Activated CD4-positive, alpha-beta T cell treated with anti-CD3 and anti-CD28 coated beads, Interleukin-2, Interleukin-6, amounts not matched to agents 100 ng/mL and 50 ng/mL, durations not matched to agents 16 hours and 8 hours (primary cell): ENCODE measurements at regions not wholly inside any gene's neighbourhood (a gene's known extent, or its start where the extent isn't known, plus 50 kb on each side); places are given as distances from the start of the nearest gene placed in this dataset.

Source experiments
- DNase-seq: peaks from one replicate; pipeline ENCODE4 v3.0.0-alpha.2; 2020

DNA sequence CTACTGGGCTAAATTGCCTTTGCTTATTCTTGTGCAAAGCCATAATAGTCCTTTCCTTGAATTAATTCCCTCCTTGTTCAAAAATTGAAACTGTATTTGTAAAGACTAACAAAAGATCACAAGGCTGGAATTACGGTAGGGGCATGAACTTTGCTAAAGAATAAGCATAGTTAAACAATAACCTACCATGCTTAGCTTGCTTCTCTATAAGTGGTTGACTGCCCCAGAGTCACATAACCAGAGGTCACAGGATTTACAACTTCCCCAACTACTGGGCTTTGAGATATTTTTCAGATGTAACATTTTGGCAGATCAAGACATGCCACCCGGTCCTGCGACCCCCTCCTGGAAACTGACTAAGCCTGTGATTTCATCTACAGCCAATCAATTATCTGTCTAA lies 181.4 kb downstream of the GPAM start:
- no peak for DNase-seq

DNA sequence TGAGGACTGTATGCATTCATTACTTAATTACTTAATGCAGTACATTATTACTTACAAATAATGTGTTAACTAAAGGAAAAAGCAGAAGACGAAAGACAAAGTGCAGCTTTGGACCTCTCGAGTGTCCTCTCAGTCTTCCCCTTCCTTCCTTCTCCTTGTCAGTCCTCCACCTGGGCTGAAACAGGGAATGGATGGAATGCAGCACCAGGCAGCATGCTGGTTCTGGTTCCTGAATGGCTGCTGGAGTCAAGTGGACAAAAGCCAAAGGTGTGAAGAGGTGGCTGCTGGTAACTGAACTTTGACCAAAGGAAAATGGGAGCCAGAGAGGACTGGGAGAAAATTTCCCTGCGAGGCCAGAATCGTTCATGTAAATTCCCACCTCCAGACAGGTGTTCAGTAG lies 179.5 kb downstream of the GPAM start:
- DNase-seq, result no peak

- no peak for DNase-seq
These were observed 178.5 kb downstream of the GPAM start for GRCh38 chr10:112005044-112005443.

DNA sequence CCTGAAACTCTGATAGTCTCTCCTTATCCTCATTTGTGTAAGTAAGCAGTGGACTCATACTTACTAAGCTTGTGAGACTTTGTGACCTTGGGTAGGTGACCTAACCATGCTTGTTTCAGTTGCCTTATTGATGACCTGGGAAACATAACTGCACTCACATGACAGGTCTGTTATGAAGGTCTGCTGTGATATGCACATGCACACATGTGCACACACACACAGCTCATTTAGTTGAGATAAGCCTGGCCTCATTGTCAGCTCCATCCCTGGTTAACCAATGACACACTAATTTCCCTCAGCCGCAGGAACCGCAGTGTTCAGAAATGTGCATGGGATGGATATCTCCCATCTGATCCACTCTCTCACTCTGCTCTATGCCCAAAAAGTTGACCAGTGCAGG lies 177.2 kb downstream of the GPAM start:
- no peak for DNase-seq

DNA sequence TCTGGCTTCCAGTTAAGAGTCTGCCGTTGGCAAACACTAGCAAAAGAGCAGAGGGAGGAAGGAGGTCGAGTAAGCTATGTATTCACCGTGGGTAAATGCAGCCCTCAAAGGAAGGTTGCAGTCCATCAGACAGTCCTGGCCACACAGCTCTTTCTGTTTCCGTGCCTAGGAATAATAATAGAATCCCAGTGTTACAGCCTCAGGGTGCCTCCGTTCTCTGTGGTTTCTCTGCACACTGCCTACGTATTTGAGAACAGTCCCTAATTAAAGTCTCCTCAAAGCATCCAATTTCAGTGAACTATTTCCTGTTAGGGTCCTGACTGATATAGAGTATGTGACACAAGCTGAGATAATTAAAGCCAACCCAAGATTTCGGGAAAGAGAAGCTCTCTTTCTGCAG lies 176.7 kb downstream of the GPAM start:
- DNase-seq, result no peak

GRCh38 chr10:112022196-112022595 lies 161.4 kb downstream of the GPAM start:
- no peak for DNase-seq

GRCh38 chr10:112024079-112024478 lies 159.5 kb downstream of the GPAM start:
- no peak for DNase-seq

- no peak for DNase-seq
These were observed 158.3 kb downstream of the GPAM start for GRCh38 chr10:112025228-112025627.

DNA sequence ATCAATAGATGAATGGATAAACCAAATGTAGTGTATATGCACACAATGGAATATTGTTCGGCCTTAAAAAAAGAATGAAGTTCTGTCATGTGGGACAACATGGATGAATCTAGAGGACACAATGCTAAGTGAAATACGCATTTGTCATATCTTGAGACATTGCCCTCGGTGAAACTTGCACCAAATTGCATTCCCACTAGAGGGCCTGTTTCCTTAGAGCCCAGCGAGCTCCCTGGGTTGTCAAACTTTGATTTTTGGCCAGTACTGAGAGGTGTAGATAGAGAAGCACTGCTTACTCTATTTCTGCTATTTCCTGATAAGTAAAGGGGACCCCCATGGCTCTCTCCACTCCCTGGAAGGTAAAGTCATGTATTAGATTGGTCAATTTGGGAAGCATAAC lies 157.1 kb downstream of the GPAM start:
- DNase-seq, result no peak

GRCh38 chr10:112027731-112028280 lies 155.8 kb downstream of the GPAM start:
- DNase-seq, result no peak

DNA sequence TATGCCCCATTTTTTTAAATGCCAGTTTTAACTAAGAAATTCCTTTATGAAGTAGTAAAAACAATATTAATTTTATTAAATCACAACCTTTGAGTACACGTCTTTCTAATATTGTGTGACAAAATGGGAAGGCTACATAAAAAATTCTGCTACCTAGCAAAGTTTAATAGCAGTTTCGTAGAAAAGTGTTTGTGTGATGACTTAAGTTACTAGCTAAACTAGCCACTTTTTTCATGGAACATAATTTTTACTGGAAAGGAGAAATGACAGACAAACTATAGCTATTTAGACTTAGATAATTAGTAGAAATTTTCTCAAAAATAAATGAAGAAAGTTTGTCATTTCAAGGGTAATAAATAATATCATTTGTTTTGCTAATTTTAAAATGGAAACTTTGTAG lies 153.1 kb downstream of the GPAM start:
- DNase-seq, result no peak

DNA sequence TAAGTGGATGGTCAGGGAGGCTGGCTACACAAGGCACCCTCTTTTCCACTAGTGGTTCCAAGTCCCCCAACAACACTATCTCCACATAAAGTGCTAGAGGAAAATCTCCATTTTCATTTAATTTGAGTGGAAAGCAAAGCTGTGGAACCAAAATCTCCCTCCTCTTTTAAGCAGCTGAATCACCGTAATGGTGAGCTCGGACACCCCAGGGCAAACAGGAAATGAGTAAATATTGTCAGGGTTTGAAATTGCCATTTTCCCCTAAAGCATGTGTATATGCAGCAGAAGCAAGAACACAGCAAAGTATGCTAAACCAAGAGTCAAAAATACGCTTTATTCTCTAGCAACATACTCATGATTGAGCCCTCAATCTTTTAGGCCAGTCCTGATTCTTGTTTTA lies 143.7 kb downstream of the GPAM start:
- no peak for DNase-seq

DNA sequence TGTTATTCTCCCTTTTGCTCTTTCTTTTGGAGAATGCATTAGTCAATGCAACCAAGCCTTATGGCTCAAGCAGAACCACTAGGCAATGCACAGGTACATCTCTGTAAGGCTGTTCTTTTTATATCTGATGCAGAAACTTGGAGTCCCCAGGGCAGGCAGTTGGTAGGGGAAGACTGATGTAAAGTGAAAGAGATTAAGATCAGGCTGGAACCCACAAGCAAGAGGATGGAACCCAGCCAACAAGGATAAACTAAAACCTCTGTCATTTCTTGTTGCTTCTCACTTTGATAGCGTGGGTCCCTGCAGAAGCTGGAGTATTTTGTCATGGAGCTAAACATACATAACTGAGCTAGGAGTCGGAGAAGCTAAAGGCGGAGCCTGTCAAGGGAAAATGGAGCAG lies 142.9 kb downstream of the GPAM start:
- DNase-seq, result no peak

- no peak for DNase-seq
These were observed 137.6 kb downstream of the GPAM start for GRCh38 chr10:112045938-112046337.

GRCh38 chr10:112047674-112048073 lies 135.9 kb downstream of the GPAM start:
- no peak for DNase-seq

DNA sequence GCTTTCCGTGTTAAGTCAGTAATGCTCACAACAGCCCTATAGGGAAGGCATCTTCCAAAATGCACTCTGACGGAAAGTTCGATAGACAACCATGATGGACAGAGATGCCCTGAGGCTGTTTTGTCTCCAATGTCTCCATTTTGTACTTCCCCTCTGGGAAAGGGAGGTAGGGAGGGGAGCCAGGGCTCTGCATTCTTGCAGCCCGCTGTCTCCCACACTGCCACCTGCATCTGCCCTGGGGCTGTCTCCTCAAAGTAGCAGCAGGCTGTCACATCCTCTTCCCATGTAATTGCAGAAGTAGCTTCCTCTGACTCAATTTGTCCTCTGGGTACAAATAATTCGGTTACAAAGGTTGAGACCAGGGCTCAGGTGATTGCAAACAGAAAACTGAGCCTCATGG lies 131.4 kb downstream of the GPAM start:
- DNase-seq, result no peak

- DNase-seq, result no peak
These were observed 129.7 kb downstream of the GPAM start for GRCh38 chr10:112053895-112054294.

GRCh38 chr10:112054516-112054915 lies 129.0 kb downstream of the GPAM start:
- no peak for DNase-seq

DNA sequence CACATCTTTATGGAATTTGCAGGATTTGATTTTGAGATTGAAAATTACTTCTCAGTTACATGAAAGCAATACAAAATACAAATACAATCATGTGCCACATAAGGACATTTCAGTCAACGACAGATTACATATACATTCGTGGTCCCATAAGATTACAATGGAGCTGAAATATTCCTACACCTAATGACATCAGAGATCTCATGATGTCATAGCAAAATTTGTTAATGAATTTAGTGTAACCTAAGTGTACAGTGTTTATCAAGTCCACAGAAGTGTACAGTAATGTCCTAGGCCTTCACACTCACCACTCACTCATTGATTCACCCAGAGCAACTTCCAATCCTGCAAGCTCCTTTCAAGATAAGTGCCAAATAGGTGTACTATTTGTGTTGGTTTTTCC lies 126.5 kb downstream of the GPAM start:
- DNase-seq, result no peak

DNA sequence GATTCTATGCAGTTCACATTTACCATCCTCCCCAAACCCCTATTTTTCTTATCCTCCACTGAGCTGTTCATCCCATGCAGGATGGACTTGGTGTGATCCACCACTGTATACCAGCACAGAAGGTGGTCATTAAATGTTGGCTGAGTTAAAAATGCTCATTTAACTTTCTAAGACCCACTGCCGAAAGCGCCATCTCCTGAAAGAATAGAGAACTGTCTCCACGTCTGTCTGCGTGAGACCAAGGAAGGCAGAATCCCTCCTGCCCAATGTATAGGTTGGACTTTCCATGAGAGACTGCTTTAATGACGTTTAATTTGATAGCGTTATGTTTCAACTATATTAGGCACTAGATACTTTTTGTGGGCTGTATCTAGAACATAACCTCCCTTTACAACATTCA lies 124.3 kb downstream of the GPAM start:
- DNase-seq, result no peak

- no peak for DNase-seq
These were observed 111.9 kb downstream of the GPAM start for GRCh38 chr10:112071596-112072133.

- DNase-seq, result no peak
These were observed 105.6 kb downstream of the GPAM start for GRCh38 chr10:112078003-112078402.

DNA sequence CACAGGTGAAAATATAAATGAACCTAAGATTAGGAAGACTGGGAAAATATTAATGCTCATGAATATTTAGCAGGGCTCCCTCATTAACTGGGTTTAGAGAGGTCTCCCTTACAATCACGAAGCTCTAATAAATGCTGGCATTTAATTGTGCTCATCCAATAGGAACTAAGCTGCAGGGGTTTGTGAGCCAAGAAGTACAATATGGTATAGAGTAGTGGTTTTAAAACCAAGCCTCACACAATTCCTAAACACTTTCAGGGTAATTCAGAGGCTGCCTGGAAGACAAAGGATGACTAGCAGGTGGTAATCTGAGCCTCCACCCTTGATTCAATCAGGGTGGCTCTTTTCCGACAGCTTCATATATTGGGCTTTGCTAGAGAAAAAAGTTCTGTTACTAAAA lies 103.3 kb downstream of the GPAM start:
- no peak for DNase-seq

GRCh38 chr10:112082120-112082519 lies 101.4 kb downstream of the GPAM start:
- no peak for DNase-seq

DNA sequence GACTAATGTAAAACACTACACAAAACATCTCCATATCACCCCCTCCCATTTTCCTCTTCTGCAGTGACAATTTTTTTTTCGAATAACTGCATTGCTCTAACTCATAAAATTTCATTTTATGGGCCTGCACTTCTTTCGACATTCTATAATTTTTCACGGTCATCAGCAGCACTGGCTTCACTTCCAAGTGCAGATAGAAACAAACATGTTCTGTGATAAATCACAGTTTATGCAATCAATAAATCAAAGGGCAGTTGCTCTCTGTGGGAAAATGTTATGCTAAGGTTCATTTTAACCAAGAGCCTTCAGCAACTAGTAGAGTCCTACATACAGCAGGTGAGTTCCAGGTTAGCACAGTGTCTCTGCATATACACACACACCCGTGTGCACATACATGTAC lies 100.1 kb downstream of the GPAM start:
- DNase-seq, result no peak
